HCT116 (cell line): ENCODE measurements at regions not wholly inside any gene's neighbourhood (a gene's known extent, or its start where the extent isn't known, plus 50 kb on each side); places are given as distances from the start of the nearest gene placed in this dataset.

ENCODE experiments used
- ATAC-seq: fragments of 200-7000 bp; cut with Tn5 transposase; 2 replicates; pipeline ENCODE4 v1.9.1; 2020; ENCODE audit warnings: mild to moderate bottlenecking, moderate library complexity
- BruUV-seq: library from RNA; stranded (reverse); fragments of 400-500 nt; replicated peaks from 2 replicates; lab custom pipeline; 2021; lab: Mats Ljungman, UMichigan
- CTCF ChIA-PET: fragments of 300-600 bp; sonication (Branson Sonifier 250); formaldehyde crosslinking; loops from one replicate; lab custom pipeline; 2021; ENCODE audit warnings: antibody characterized with exemption; lab: Charles Lee
- POLR2A ChIA-PET: fragments of 300-600, 350-600 bp; sonication (Branson Sonifier 250); formaldehyde crosslinking; loops from one replicate; lab custom pipeline; 2021; ENCODE audit warnings: antibody characterized with exemption; lab: Charles Lee
- RAD21 ChIA-PET, 2 experiments: fragments of 300-600 bp; sonication (Branson Sonifier 250); formaldehyde crosslinking; loops; one replicate each; lab custom pipeline; 2023; ENCODE audit warnings: low total read pairs in 2 of 2; ENCODE audit not compliant: uncharacterized antibody in 2 of 2, unreplicated experiment in 2 of 2, low non-redundant PET in 1 of 2; lab: Charles Lee
- DNase-seq: peaks from one replicate; pipeline ENCODE4 v3.0.0-alpha.2; 2010; ENCODE audit warnings: low read depth, low spot score
- H2AFZ ChIP-seq: fragments of 200-600 bp; shearing (Covaris generic), sonication (generic); 2 replicates; pipeline ENCODE4 v1.6.1; 2017; ENCODE audit warnings: low read depth, mixed run types, mixed read lengths, antibody characterized with exemption, low read length; ENCODE audit not compliant: poor library complexity, severe bottlenecking
- H3K27ac ChIP-seq: 2 replicates; pipeline ENCODE4 v1.5.1; 2012; ENCODE audit warnings: low read depth, low read length
- H3K27me3 ChIP-seq: fragments of 200-600 bp; sonication (generic); 2 replicates; pipeline ENCODE4 v1.6.1; 2016; ENCODE audit warnings: mixed run types, low read length, mixed read lengths; ENCODE audit not compliant: insufficient read depth
- H3K36me3 ChIP-seq, 2 experiments: fragments of 200-500 bp in 1 of 2; fragments of 200-600 bp in 1 of 2; sonication (Bioruptor generic) in 1 of 2; sonication (generic) in 1 of 2; 2 replicates each; pipeline versions ENCODE4 v1.5.1 to v1.6.1; 2014 to 2016; ENCODE audit warnings: low read length in 2 of 2, inconsistent platforms in 1 of 2, mixed read lengths in 1 of 2, mixed run types in 1 of 2; ENCODE audit not compliant: insufficient read depth in 2 of 2, control insufficient read depth in 1 of 2
- H3K4me1 ChIP-seq, 2 experiments: fragments of 200-600 bp in 1 of 2; sonication (generic) in 1 of 2; 2 replicates each; pipeline versions ENCODE4 v1.5.1 to v1.6.1; 2012 to 2017; ENCODE audit warnings: low read length in 2 of 2, inconsistent platforms in 1 of 2, mild to moderate bottlenecking in 1 of 2, mixed read lengths in 1 of 2, mixed run types in 1 of 2, moderate library complexity in 1 of 2; ENCODE audit not compliant: insufficient read depth in 2 of 2, control insufficient read depth in 1 of 2
- H3K4me2 ChIP-seq: fragments of 200-600 bp; sonication (generic); 2 replicates; pipeline ENCODE4 v1.6.1; 2017; ENCODE audit warnings: mixed run types, low read length, mixed read lengths
- H3K4me3 ChIP-seq, 2 experiments: fragments of 200-600 bp in 1 of 2; sonication (generic) in 1 of 2; replicated peaks in 1 of 2; 2 replicates each; pipeline ENCODE4 v1.5.1; 2011 to 2016; ENCODE audit warnings: low read length in 2 of 2, control low read depth in 1 of 2, low read depth in 1 of 2, mild to moderate bottlenecking in 1 of 2, mixed read lengths in 1 of 2, mixed run types in 1 of 2
- H3K79me2 ChIP-seq: fragments of 200-600 bp; sonication (generic); 2 replicates; pipeline ENCODE4 v1.6.1; 2017; ENCODE audit warnings: mild to moderate bottlenecking, mixed run types, low read length, moderate library complexity, mixed read lengths; ENCODE audit not compliant: insufficient read depth
- H3K9ac ChIP-seq: fragments of 200-600 bp; sonication (generic); 2 replicates; pipeline ENCODE4 v1.6.1; 2016; ENCODE audit warnings: low read length, mixed read lengths
- H3K9me2 ChIP-seq: fragments of 200-600 bp; sonication (generic), shearing (Covaris generic); 2 replicates; pipeline ENCODE4 v1.6.1; 2017; ENCODE audit warnings: mixed run types, mild to moderate bottlenecking, moderate library complexity; ENCODE audit not compliant: insufficient read depth
- H3K9me3 ChIP-seq, 2 experiments: fragments of 200-500 bp in 1 of 2; fragments of 200-600 bp in 1 of 2; sonication (Bioruptor generic) in 1 of 2; sonication (generic) in 1 of 2; 2 replicates each; pipeline ENCODE4 v1.6.1; 2014 to 2017; ENCODE audit warnings: low read length in 2 of 2, mixed read lengths in 2 of 2, inconsistent platforms in 1 of 2, low read depth in 1 of 2, mild to moderate bottlenecking in 1 of 2, mixed run types in 1 of 2, moderate library complexity in 1 of 2; ENCODE audit not compliant: control insufficient read depth in 1 of 2, insufficient read depth in 1 of 2
- H4K20me1 ChIP-seq: fragments of 200-600 bp; sonication (generic), shearing (Covaris generic); 2 replicates; pipeline ENCODE4 v1.6.1; 2017; ENCODE audit warnings: mixed run types, mild to moderate bottlenecking, moderate library complexity; ENCODE audit not compliant: insufficient read depth
- CBX3 ChIP-seq: IDR thresholded peaks from 2 replicates; pipeline ENCODE4 v1.6.1; 2012; ENCODE audit warnings: low read depth
- CEBPB ChIP-seq: IDR thresholded peaks from 2 replicates; pipeline ENCODE4 v1.6.1; 2012; ENCODE audit warnings: low read depth
- EGR1 ChIP-seq: IDR thresholded peaks from 2 replicates; pipeline ENCODE4 v1.6.1; 2012; ENCODE audit warnings: low read depth
- ELF1 ChIP-seq: IDR thresholded peaks from 2 replicates; pipeline ENCODE4 v1.6.1; 2012; ENCODE audit warnings: low read depth, borderline replicate concordance
- EZH2 ChIP-seq: fragments of 200-600 bp; sonication (generic); IDR thresholded peaks from 2 replicates; pipeline ENCODE4 v1.6.1; 2017; ENCODE audit warnings: antibody characterized with exemption, mixed run types
- EZH2phosphoT487 ChIP-seq: fragments of 200-600 bp; IDR thresholded peaks from 2 replicates; pipeline ENCODE4 v1.6.1; 2018; ENCODE audit warnings: antibody characterized with exemption, borderline replicate concordance
- FOSL1 ChIP-seq: IDR thresholded peaks from 2 replicates; pipeline ENCODE4 v1.6.1; 2012; ENCODE audit warnings: low read depth
- JUND ChIP-seq: IDR thresholded peaks from 2 replicates; pipeline ENCODE4 v1.6.1; 2012
- POLR2AphosphoS5 ChIP-seq: IDR thresholded peaks from 2 replicates; pipeline ENCODE4 v1.6.1; 2011; ENCODE audit warnings: mild to moderate bottlenecking, low read depth, low read length, moderate library complexity
- SIN3A ChIP-seq: IDR thresholded peaks from 2 replicates; pipeline ENCODE4 v1.6.1; 2012; ENCODE audit warnings: low read depth
- SRF ChIP-seq: IDR thresholded peaks from 2 replicates; pipeline ENCODE4 v1.6.1; 2012; ENCODE audit warnings: low read depth
- TCF7L2 ChIP-seq: IDR thresholded peaks from 2 replicates; pipeline ENCODE4 v1.7.0; 2011; ENCODE audit warnings: borderline replicate concordance, inconsistent platforms; ENCODE audit not compliant: insufficient read depth, insufficient read length; ENCODE audit errors: extremely low read depth
- ZNF274 ChIP-seq: fragments of 200-500 bp; sonication (Bioruptor generic); IDR thresholded peaks from 2 replicates; pipeline ENCODE4 v1.6.1; 2014; ENCODE audit warnings: mild to moderate bottlenecking, low read depth, low read length, inconsistent platforms
- intact Hi-C: fragments of 100-400 bp; cut with micrococcal nuclease; formaldehyde crosslinking; loops from 2 replicates; pipeline ENCODE4 v1.10.0; 2022
- TF ChIP-seq, protein P1 (sequence below): IDR thresholded peaks from 2 replicates; pipeline ENCODE4 v1.6.1; 2012
- TF ChIP-seq, protein P2 (sequence below): IDR thresholded peaks from 2 replicates; pipeline ENCODE4 v1.6.1; 2012; ENCODE audit warnings: low read depth
- TF ChIP-seq, protein P3 (sequence below): IDR thresholded peaks from 2 replicates; pipeline ENCODE4 v1.6.1; 2012

DNA sequence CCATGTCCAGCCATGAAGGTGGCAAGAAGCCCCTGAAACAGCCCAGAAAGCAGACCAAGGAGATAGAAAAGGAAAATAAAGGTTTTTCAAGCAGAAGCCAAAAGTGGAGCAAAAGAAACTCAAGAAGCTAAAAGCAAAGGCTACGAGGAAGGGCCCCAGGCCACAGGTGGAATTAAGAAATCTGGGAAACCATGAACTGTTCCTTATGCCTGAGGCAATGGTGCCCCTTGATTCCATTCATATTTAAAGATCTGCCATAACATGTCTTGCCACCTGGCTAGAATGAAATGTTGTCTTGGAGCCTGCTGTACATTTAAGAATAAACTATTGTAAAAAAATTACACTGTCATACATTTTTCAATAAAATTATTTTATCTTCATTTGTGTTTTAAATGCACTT, 59.5 kb upstream of the TARS1 start:
- Histone ChIP-seq H4K20me1 (no peaks in the 10 kb centered on the region), H3K27me3 (no peaks in the 10 kb centered on the region), H3K4me3 (no peak overlapping the region), H3K4me2 (no peak overlapping the region), H3K27ac (no peak overlapping the region), H3K79me2 (no peaks in the 10 kb centered on the region), H2AFZ (no peak overlapping the region), H3K4me1 (no peaks in the 10 kb centered on the region), H3K36me3 (no peaks in the 10 kb centered on the region), H3K9me2 (no peaks in the 10 kb centered on the region), H3K9me3 (no peaks in the 10 kb centered on the region; a peak in 1 of 4 replicates), H3K9ac (no peak overlapping the region)
- BruUV-seq = no TSS peak
- ChIA-PET POLR2A (no interaction called here), CTCF (no interaction called here), RAD21 (no interaction called here)
- no peak for TF ChIP-seq JUND
- no peak for TF ChIP-seq CBX3
- TF ChIP-seq ELF1 = no peak
- TF ChIP-seq TCF7L2 = no peak
- no peak for TF ChIP-seq SRF
- TF ChIP-seq, protein P1, sequence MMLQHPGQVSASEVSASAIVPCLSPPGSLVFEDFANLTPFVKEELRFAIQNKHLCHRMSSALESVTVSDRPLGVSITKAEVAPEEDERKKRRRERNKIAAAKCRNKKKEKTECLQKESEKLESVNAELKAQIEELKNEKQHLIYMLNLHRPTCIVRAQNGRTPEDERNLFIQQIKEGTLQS = no peak
- no peak for TF ChIP-seq CEBPB
- no peak for TF ChIP-seq EZH2
- no peak for TF ChIP-seq SIN3A
- TF ChIP-seq, protein P2, sequence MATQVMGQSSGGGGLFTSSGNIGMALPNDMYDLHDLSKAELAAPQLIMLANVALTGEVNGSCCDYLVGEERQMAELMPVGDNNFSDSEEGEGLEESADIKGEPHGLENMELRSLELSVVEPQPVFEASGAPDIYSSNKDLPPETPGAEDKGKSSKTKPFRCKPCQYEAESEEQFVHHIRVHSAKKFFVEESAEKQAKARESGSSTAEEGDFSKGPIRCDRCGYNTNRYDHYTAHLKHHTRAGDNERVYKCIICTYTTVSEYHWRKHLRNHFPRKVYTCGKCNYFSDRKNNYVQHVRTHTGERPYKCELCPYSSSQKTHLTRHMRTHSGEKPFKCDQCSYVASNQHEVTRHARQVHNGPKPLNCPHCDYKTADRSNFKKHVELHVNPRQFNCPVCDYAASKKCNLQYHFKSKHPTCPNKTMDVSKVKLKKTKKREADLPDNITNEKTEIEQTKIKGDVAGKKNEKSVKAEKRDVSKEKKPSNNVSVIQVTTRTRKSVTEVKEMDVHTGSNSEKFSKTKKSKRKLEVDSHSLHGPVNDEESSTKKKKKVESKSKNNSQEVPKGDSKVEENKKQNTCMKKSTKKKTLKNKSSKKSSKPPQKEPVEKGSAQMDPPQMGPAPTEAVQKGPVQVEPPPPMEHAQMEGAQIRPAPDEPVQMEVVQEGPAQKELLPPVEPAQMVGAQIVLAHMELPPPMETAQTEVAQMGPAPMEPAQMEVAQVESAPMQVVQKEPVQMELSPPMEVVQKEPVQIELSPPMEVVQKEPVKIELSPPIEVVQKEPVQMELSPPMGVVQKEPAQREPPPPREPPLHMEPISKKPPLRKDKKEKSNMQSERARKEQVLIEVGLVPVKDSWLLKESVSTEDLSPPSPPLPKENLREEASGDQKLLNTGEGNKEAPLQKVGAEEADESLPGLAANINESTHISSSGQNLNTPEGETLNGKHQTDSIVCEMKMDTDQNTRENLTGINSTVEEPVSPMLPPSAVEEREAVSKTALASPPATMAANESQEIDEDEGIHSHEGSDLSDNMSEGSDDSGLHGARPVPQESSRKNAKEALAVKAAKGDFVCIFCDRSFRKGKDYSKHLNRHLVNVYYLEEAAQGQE = no peak
- no peak for TF ChIP-seq FOSL1
- no peak for TF ChIP-seq EZH2phosphoT487
- TF ChIP-seq ZNF274 = no peak
- TF ChIP-seq, protein P3, sequence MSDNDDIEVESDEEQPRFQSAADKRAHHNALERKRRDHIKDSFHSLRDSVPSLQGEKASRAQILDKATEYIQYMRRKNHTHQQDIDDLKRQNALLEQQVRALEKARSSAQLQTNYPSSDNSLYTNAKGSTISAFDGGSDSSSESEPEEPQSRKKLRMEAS = no peak
- TF ChIP-seq POLR2AphosphoS5 = no peak
- TF ChIP-seq EGR1 = no peak
- intact Hi-C loops = no loop called here
- DNase-seq (no peak), ATAC-seq (no peak)
